Right forelimb (tissue), 1 donor: ENCODE measurements at regions not wholly inside any gene's neighbourhood (a gene's known extent, or its start where the extent isn't known, plus 50 kb on each side); places are given as distances from the start of the nearest gene placed in this dataset.
"Not testable (repeated sequence)": the region's sequence is repeated elsewhere in the genome, so short reads cannot be mapped to it uniquely, and the experiment has no call there.

ENCODE experiments used
- DNase-seq: peaks from one replicate; pipeline ENCODE4 v3.0.0-alpha.2; 2018

GRCh38 chr2:235223011-235223410 lies 270.8 kb upstream of the AGAP1 start:
- DNase-seq = no peak

- no peak for DNase-seq
Observed at GRCh38 chr2:235224410-235224809, 269.4 kb upstream of the AGAP1 start.

- no peak for DNase-seq
Observed at GRCh38 chr2:235225261-235225660, 268.6 kb upstream of the AGAP1 start.

- DNase-seq = no peak
Observed at GRCh38 chr2:235227590-235227989, 266.3 kb upstream of the AGAP1 start.

GRCh38 chr2:235228422-235228821 lies 265.4 kb upstream of the AGAP1 start:
- DNase-seq = not testable (repeated sequence)

GRCh38 chr2:235229236-235229635 lies 264.6 kb upstream of the AGAP1 start:
- no peak for DNase-seq

GRCh38 chr2:235230821-235231601 lies 262.8 kb upstream of the AGAP1 start:
- no peak for DNase-seq

GRCh38 chr2:235232449-235233433 lies 261.1 kb upstream of the AGAP1 start:
- no peak for DNase-seq

GRCh38 chr2:235234736-235235135 lies 259.1 kb upstream of the AGAP1 start:
- no peak for DNase-seq

GRCh38 chr2:235235977-235236767 lies 257.7 kb upstream of the AGAP1 start:
- no peak for DNase-seq

GRCh38 chr2:235238537-235238936 lies 255.3 kb upstream of the AGAP1 start:
- DNase-seq = peak; percentile 79

- no peak for DNase-seq
Observed at GRCh38 chr2:235240574-235240973, 253.3 kb upstream of the AGAP1 start.

- DNase-seq = no peak
Observed at GRCh38 chr2:235244255-235245220, 249.3 kb upstream of the AGAP1 start.

- DNase-seq = no peak
Observed at GRCh38 chr2:235247001-235247400, 246.8 kb upstream of the AGAP1 start.

- no peak for DNase-seq
Observed at GRCh38 chr2:235255693-235256092, 238.2 kb upstream of the AGAP1 start.

GRCh38 chr2:235257590-235257989 lies 236.3 kb upstream of the AGAP1 start:
- DNase-seq = no peak

GRCh38 chr2:235262750-235263149 lies 231.1 kb upstream of the AGAP1 start:
- DNase-seq = no peak

- DNase-seq = peak; percentile 67
Observed at GRCh38 chr2:235263205-235264120, 230.4 kb upstream of the AGAP1 start.

- no peak for DNase-seq
Observed at GRCh38 chr2:235264121-235264493, 229.7 kb upstream of the AGAP1 start.

- DNase-seq = no peak
Observed at GRCh38 chr2:235264512-235264911, 229.3 kb upstream of the AGAP1 start.
